NCI-H2081 treated with DMSO at 0.1 percent for 48 hours (cell line): ENCODE measurements at regions not wholly inside any gene's neighbourhood (a gene's known extent, or its start where the extent isn't known, plus 50 kb on each side); places are given as distances from the start of the nearest gene placed in this dataset.

Source experiments
- DNase-seq: peaks from one replicate; lab custom pipeline; 2025; lab: John Stamatoyannopoulos, UW

DNA sequence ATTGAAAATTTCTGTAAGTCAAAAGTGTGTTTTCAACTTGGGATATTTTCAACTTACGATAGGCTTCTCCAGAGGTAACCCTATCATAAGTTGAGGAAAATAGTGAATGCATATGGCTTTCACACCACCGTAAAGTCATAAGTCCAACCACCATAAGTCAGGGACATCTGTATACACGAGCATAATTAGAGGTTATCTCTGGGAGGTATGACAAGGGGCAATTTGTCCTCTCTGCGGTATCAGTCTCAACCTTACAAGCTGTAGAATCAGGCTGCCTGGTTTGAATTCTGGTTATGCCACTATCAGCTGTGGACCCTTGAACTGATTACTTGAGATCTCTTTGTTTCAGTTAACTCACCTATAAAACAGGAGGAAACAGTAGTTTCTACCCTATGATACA is 202.9 kb upstream of the JARID2 start:
- DNase-seq: no peak

DNA sequence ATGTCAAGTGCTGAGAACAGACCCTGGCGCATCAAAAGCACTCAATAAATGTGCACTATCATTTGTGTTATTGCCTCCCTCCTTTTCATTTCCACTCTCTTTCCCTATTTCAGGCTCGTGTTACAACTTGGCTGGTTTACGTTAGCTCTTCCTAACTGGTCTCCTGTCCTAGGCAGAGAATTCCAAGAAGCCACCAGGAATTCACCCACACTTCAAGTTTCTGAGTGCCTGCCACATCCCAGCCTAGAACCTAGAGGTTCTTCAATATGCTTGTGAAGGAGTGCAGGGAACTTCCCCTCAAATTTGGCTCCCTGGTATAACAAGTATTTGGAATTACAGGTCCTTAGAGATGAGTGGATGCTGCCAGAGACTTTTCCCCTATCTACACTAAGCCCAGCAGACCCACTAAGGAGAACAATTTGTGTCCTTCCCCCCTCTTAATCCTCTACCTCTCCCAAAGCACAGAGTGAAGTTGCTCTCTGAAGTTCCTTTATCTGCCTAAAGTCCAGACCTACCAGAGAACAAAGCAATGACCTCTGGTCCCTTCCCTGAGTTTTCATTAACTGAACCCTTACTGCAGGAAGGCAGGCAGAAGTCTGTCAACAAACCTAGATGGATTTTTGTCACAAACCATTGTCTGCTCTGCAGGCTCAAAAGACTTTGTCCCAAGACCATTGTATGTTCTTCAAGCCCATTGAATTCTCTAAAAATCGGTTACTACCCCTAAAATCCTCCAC is 201.6 kb upstream of the JARID2 start:
- no peak for DNase-seq

DNA sequence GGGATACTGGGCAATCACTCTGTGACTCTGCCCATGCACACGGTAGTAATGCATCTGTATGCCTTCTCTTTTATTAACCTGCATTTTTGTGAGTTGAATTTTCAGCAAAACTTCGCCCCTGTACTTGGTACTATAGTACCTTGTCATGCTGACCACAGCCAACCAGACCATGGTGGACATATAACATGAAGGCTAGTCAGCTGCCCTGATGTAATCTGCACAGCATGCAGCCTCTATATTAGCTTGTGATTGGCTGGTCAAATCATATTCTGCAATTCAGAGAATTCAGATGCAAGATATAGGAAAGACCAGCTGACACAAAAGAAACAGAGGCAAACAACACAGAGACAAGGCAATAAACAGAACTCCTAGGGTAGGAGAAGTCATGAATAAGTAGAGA is 200.9 kb upstream of the JARID2 start:
- DNase-seq: no peak

DNA sequence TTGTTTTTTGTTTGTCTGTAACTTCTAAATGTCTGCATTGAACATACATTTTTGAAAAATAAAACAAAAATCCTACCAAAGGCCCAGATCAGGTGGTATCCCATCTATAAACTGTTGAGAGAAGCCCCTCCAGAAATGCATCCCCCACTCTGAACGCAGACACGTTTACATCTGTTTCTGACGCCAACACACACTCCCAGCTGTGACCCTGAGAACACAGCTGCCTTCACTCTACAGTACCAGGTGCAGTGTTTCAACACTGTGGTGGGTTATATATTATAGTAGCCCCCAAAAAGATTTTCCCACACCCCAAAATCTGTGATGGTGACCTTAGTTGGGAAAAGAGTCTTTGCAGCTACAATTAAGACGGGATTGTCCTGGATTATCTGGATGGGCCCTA is 199.1 kb upstream of the JARID2 start:
- no peak for DNase-seq

DNA sequence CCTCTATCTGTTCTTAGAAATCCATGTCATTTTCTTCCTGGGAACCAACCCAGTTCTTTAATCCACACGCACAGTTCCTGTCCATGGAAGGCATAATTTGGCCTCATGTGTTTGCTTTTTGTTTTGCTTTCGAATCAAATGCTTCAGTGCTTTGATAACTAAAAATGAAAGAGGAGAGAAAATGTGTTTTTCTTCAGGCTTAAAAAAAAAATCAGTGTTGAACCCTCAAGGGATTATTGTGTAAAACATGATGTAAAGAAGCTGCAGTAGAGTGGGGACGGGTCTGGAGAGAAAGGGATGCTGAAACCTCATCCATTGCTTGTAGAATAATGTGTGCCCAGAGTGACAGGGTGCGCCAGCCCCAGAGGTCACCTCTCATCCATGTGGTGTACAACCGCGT is 197.5 kb upstream of the JARID2 start:
- DNase-seq: no peak

DNA sequence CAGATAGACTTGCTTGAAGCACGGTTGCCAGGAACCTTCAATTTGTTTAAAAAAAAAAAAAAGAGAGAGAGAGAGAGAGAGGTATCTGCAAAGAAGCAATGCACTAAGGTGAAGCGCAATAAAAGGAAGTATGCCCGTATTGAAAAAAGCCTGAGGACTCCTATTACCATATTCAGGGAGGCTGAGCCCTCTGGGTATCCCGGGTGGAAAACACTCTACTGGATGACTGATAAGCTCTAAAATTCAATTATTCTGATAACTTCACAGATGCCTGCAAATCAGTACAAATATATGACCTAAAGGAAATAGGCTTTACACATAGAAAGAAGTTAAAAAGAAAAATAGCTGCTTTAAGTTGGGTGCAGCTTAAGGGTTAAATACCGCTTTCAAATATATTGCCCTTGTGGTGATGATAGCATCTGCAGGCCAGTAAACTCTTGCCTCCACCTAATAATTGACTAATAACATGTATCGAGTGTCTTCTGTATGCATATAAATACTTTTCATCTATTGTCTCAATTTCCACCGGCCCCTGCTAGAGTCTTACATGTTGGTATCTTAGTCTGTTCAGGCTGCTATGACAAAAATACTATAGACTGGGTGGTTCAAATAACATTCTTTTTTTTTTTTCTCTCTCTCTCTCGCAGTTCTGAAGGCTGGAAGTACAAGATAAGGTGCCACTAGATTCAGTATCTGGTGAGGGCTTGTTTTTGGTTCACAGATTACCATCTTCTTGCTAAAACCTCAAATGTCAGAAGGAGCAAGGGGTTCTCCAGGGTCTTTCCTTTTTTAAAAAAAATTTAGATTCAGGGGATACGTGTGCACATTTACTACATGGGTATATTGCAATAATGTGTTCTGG is 187.4 kb upstream of the JARID2 start:
- DNase-seq: no peak

DNA sequence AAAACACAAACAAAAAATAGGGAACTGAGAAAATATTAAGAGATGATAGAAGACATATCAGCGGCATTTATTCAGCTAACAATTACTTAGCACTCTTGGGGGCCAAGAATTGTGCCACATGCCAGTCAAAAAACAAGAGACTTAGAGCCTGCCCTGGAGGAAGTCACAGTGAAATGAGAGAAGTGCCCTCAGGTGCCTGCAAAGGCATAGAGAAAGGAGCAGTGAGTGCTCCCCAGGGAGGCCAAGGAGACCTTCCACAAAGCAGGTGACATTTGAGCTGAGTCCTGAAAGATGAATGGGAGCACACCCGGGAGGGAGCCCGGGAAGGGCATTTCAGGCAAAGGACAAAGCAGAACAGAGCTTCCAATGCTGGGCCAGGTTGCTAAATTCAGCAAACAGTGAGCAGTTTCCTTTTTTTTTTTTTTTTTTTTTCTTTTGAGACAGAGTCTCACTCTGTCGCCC is 184.7 kb upstream of the JARID2 start:
- no peak for DNase-seq

DNA sequence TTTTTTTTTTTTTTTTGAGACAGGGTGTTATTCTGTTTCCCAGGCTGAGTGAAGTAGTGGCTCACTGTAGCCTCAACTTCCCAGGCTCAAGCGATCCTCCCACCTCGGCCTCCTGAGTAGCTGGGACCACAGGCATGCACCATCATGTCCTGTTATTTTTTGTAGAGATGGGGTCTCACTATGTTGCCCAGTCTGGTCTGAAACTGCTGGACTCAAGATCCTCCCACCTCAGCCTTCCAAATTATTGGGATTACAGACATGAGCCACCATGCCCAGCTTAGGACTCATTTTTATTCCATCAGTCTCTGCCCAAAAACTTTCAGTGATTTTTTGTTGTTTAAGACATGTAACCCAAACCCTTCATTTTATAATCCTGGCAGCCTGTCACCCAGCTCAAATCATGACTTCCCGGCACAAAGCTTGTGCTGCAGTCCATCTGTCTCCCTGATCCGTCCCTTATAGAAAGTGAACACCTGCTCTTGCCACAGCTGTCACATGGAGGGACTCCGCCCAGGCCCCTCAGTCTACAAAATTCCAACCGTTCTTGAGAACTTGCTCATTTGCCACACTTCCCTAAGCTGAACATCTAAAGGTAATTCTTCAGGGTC is 183.9 kb upstream of the JARID2 start:
- DNase-seq: no peak

DNA sequence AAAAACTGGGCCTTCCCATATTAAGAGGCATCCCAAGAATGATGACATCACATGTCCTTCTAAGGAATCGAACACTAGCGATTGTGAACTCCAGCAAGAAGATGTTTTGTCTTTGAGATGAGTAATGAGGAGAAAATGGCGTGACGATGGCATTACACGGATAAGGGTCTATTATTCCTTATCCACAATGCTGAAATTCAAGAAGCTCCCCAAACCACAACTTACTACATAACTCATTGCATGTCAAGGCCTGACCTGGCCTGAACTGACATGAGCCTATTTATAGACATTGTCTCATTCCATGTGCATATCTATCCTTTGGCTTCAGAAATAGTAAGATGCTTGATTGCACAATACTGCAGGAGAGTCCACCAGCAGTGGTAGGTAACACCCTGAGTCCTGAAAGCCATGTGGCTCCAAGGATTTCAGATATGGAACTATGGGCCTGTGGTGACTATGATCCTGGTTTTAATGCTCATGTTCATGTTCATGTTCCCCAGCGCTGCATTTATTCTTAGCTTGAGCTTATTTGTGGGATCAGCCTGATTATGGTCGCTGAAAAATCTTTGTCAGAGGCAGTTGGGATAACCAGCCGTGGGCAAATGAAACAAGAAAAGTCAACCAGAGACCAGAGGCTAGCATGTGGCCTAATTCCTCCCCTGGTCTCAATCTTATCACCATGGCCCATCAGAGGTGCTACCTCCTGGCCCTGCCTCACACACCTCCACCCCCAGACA is 183.2 kb upstream of the JARID2 start:
- no peak for DNase-seq

DNA sequence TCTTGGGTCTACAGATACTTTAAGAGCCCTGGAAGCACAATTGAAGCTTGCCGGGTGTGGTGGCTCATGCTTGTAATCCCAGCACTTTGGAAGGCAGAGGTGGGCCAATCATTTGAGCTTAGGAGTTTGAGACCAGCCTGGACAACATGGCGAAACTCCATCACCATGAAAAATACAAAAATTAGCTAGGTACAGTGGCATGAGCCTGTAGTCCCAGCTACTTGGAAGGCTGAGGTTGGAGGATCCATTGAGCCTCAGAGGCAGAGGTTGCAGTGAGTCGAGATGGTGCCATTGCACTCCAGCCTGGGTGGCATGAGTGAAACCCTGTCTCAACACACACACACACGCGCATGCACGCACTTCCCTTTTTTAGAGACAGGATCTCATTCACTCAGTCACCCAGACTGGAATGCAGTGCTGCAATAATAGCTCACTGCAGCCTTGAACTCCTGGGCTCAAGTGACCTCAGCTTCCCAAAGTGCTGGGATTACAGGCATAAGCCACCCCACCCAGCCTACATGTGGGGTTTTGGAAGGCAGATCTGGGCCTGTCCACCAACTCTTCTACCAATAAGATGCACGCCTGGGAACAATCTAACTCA is 182.5 kb upstream of the JARID2 start:
- DNase-seq: no peak

DNA sequence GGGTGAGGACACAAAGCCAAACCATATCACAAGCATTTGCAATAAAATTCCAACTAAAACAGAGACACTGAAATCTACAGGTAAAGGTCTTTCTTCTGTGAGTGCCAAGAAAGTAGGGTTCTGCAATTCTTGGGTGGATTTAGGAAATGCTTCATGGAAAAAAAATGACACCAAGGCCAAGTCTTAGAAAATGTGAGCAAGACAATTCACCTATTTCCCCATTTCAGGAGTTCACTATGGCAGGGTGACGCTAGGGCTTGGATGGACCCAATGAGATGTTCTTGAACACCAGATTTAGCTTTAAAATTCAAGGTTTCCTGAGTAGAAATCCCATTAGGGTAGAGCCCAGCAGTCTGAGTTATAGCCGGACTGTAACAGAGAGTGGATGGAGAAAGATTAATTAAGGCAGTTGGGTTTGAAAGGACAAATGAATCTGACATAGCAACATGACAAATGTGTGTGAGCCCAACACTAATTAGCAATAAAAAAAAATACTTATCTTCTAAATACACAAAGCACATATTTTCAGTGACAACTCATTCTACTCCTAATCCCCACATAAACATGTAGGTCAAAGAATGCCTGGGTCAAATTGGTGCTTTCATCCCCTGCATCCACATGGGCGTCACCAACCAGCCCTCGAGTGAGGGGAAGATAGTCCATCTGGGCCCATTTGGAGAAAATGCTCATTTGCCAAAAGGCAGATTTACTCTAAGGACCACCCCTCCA is 180.4 kb upstream of the JARID2 start:
- DNase-seq: no peak

DNA sequence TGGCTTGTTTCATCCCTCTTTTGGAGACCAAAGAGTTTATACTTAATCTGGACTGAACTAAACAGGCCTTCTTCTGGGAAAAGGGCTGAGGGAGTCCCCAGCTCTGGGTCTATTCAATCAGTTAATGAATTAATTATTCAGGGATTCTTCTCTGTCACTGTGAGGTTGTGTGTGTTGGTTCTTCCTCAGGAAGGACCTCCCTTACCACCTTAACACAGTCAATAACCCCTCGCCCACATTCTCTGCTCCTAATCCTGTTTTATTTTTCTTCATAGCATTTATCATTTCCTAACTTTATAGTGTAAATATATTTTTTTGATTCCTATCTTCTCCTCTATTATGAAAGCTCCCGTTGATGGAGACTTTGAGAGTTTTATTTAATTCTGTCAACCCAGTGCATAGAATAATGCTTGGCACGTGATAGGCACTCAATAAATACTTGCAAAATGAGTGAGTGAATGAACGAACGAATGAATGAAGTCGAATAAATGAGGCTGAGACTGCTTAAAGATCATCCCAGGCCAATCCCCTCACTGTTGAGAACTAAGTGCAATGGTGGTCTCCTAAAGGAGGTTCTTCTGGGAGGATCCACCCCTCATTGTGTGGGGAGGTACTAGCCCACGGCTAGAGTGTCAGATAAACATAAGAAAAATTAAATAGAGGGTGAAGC is 179.6 kb upstream of the JARID2 start:
- DNase-seq: no peak

DNA sequence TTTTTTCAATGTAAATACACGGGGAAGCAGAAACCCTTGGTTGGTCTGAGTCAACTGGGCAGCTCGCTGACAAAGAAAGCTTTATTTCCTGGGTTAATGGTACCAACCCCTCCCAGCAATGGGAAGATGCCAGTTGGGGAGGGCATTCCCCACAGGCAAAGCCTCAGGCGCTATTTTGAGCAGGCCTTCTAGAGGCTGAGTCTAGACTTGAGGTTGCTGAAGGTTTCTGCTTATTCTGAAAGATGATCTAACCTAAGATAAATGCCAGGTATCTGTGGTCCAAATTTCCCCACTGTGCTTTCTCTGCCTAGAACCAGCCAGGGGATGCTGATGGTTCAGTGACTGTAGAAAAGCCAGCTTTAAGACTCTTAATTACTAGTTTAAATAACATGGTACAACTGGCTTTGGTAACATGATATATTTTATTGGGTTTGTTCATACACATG is 172.5 kb upstream of the JARID2 start:
- DNase-seq: no peak

DNA sequence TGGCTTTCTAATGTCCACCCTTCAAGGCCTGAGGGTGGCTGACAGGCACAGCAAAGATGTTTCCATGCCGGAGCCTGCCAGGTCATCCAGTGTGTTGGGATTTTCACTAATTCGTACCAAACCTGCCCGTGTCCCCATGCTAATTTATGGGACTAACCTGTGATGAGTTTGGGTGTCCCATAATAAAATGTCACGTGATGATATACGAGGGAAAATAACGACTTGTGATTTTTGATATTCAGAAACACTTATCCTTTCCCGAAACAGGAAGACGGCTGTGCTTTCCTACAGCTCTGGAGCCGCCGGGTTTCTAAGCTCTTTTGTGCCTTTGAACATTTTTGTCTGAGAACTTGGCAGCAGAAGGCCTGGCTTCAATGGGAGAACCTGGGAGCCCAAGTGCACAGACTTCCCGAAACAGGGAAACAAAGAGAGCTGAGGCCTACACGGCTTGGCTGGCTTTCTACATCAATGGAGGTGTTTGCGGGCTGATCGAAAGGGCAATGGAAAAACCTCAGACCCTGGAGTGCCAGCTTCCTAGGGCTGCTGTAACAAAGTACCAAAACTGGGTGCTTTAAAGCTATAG is 171.9 kb upstream of the JARID2 start:
- no peak for DNase-seq

DNA sequence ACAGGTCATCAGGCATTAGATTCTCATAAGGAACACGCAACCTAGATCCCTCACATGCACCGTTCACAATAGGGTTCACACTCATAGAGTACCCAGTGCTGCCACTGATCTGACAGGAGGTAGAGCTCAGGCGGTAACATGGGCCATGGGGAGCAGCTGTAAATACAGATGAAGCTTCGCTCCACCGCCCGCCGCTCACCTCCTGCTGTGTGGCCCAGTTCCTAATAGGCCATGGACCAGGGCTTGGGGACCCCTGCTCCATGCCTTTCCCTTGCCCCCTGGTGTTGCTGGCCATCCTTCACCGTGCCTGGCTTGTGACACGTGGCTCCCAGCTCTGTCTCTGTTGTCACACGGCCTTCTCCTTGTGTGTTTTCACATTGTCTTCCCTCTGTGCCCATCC is 171.1 kb upstream of the JARID2 start:
- no peak for DNase-seq

DNA sequence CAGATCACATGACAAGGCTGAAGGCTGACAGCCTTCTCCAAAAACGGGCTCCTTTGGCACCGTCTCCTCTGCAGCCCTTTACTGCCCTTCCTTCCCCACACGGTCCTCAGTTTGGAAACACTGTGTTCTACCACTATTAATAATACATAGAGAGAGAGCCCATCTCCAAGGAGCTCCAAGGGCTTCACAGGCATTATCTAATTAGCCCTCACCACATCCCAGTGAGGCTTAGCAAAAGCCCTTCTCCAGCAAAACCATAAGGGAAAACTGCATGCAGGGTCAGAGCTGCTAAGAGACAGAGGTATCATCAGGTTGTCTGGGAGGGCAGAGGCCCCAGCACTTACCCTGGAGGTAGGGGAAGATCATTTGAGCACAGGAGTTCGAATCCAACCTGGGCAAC is 169.3 kb upstream of the JARID2 start:
- DNase-seq: no peak

DNA sequence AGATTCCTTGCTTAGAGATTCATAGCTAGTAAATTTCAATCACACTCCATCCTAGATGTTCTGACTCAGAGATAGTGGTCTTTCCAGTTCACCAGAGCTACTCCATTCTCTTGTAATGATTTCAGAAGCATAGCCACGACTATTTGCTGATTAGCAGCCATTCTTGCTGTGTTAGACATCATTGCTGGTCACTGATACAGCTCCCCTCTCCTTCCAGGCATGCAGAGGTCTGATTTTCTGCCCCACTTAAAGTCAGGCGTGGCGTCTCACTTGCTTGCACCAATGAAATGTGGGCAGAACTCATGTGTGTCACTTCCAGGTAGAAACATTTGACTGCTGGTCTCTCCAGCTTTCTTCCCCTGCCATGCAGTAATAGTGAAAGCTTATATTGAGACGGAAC is 168.9 kb upstream of the JARID2 start:
- DNase-seq: no peak

DNA sequence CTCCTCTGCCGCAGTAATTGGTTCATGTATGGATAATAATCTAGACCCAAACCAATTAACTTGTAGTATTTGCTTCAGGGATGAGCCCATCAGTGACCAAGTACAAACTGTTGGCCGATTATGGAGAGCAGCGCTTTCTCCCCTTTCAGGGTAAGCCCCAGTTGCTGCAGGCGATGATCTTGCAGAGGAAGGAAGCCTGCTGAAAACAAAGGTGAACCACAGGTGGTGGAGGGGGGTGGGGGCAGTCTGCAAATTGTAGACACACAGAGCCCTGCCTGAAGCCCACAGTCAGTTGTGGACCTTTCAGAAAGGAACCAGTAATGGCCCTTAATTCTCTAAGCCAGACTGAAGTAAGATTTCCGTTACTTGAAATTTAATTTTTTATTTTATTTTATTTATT is 167.9 kb upstream of the JARID2 start:
- DNase-seq: no peak

DNA sequence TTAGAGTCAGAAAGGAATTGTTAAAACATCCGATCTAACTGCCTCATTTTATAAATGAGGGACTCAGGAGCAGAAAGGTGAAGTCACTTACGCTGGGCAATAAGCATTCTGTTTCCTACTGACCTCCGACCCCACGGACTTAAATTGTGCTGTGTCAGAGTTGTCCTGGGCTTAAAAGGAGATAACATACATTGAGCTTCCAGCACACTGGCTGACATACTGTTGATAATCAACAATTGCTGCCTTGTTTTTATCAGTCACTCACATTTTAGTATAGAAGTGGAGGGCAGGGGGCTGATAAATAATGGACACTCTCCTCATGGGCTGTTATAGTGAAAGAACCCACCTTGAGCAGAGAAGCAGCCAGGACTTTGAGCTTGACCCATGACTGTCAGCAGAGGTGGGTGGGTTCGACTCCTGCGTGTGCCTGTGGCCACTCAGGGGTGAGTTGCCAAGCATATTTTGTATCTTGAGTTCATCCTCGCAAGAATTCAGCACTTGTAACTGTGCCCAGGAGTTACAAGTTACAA is 166.5 kb upstream of the JARID2 start:
- DNase-seq: no peak

DNA sequence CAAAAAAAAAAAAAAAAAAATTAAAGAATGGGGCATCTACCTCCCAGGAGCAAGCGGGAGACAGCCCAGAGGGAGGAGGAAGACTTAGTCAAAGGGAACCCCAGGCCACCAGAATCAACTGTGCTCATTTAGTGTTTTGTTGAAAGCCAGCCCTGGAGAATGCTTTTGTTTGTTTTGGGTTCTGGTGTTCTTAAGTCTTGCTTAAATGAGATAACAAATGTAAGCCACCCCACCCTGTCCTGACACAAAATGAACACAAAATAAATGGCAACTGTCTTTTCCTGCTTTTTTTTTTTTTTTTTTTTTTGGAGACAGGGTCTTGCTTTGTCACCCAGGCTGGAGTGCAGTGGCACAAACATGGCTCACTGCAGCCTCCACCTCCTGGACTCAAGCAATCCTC is 165.0 kb upstream of the JARID2 start:
- DNase-seq: no peak
